Endothelial cell of umbilical vein (primary cell): ENCODE measurements at regions not wholly inside any gene's neighbourhood (a gene's known extent, or its start where the extent isn't known, plus 50 kb on each side); places are given as distances from the start of the nearest gene placed in this dataset.

ENCODE experiments used
- BruUV-seq: library from RNA; stranded (reverse); fragments of 400-500 nt; replicated peaks from 2 replicates; lab custom pipeline; 2021; lab: Mats Ljungman, UMichigan
- CTCF ChIA-PET: fragments of 300-600, 350-600 bp; sonication (Branson Sonifier 250); formaldehyde crosslinking; loops from one replicate; lab custom pipeline; 2021; ENCODE audit warnings: antibody characterized with exemption, inconsistent platforms; lab: Charles Lee
- POLR2A ChIA-PET: fragments of 300-600, 350-600 bp; sonication (Branson Sonifier 250); formaldehyde crosslinking; loops from one replicate; lab custom pipeline; 2021; ENCODE audit warnings: antibody characterized with exemption, inconsistent platforms; lab: Charles Lee
- DNase-seq: peaks from one replicate; pipeline ENCODE4 v3.0.0-alpha.2; 2011; ENCODE audit warnings: low read depth, low spot score
- FAIRE-seq: peaks from 2 replicates; lab custom pipeline; 2011; peaks lifted over from hg19 to GRCh38; lab: Jason Lieb, UNC
- H2AFZ ChIP-seq: 2 replicates; pipeline ENCODE4 v1.6.0; 2012; ENCODE audit warnings: low read depth, low read length, control low read depth, inconsistent platforms
- H3K27ac ChIP-seq: 2 replicates; pipeline ENCODE4 v1.5.1; 2011; ENCODE audit warnings: low read depth, mild to moderate bottlenecking, control low read depth, low read length, moderate library complexity; ENCODE audit not compliant: insufficient read depth
- H3K27me3 ChIP-seq, 2 experiments: 2 replicates each; pipeline versions ENCODE4 v1.6.0 to v1.6.1; 2011; ENCODE audit warnings: low read length in 2 of 2, mixed read lengths in 1 of 2; ENCODE audit not compliant: control insufficient read depth in 2 of 2, insufficient read depth in 2 of 2
- H3K36me3 ChIP-seq, 2 experiments: 2 replicates in 1 of 2; 3 replicates in 1 of 2; pipeline ENCODE4 v1.5.1; 2011; ENCODE audit warnings: low read length in 2 of 2, mild to moderate bottlenecking in 1 of 2, moderate library complexity in 1 of 2; ENCODE audit not compliant: control insufficient read depth in 2 of 2, insufficient read depth in 2 of 2; ENCODE audit errors: extremely low read depth in 1 of 2
- H3K4me1 ChIP-seq: 3 replicates; pipeline ENCODE4 v1.5.1; 2011; ENCODE audit warnings: mild to moderate bottlenecking, low read length; ENCODE audit not compliant: control insufficient read depth, insufficient read depth; ENCODE audit errors: extremely low read depth
- H3K4me2 ChIP-seq: 2 replicates; pipeline ENCODE4 v1.6.1; 2011; ENCODE audit warnings: low read length, control low read depth, mixed read lengths; ENCODE audit not compliant: insufficient read depth
- H3K4me3 ChIP-seq, 3 experiments: fragments of 200-600 bp in 1 of 3; sonication (generic), shearing (Covaris generic) in 1 of 3; replicated peaks in 1 of 3; 2 replicates each; pipeline ENCODE4 v1.5.1; 2011 to 2016; ENCODE audit warnings: control low read depth in 3 of 3, low read length in 3 of 3, mild to moderate bottlenecking in 2 of 3, inconsistent platforms in 1 of 3, low read depth in 1 of 3, moderate library complexity in 1 of 3; ENCODE audit not compliant: insufficient read depth in 1 of 3
- H3K79me2 ChIP-seq: 2 replicates; pipeline ENCODE4 v1.6.0; 2012; ENCODE audit warnings: low read length, inconsistent platforms; ENCODE audit not compliant: control insufficient read depth, insufficient read depth
- H3K9ac ChIP-seq: replicated peaks from 2 replicates; pipeline ENCODE3; 2011; ENCODE audit warnings: low read length, control low read depth; ENCODE audit not compliant: insufficient read depth; ENCODE audit errors: extremely low read depth
- H3K9me1 ChIP-seq: replicated peaks from 3 replicates; pipeline ENCODE4 v1.6.0; 2011; ENCODE audit warnings: mild to moderate bottlenecking, low read length; ENCODE audit not compliant: control insufficient read depth, insufficient read depth; ENCODE audit errors: extremely low read depth
- H3K9me3 ChIP-seq: replicated peaks from 2 replicates; pipeline ENCODE4 v1.5.1; 2012; ENCODE audit warnings: low read length, inconsistent platforms; ENCODE audit not compliant: control insufficient read depth, insufficient read depth
- H4K20me1 ChIP-seq: replicated peaks from 2 replicates; pipeline ENCODE3; 2011; ENCODE audit warnings: mild to moderate bottlenecking, low read length; ENCODE audit not compliant: control insufficient read depth, insufficient read depth; ENCODE audit errors: extremely low read depth
- CTCF ChIP-seq, 2 donors: IDR thresholded peaks; 1 replicate in 1 of 2; 2 replicates in 1 of 2; pipeline ENCODE4 v1.5.1; 2011; ENCODE audit warnings: low read length in 2 of 2, mild to moderate bottlenecking in 2 of 2, moderate library complexity in 2 of 2, control low read depth in 1 of 2, inconsistent platforms in 1 of 2, low read depth in 1 of 2; ENCODE audit not compliant: insufficient read depth in 1 of 2; ENCODE audit errors: extremely low read depth in 1 of 2
- EZH2 ChIP-seq: IDR thresholded peaks from 2 replicates; pipeline ENCODE4 v1.6.1; 2012; ENCODE audit warnings: borderline replicate concordance, low read depth, mild to moderate bottlenecking, moderate library complexity, low read length, inconsistent platforms; ENCODE audit not compliant: severe bottlenecking
- FOS ChIP-seq: IDR thresholded peaks from 2 replicates; pipeline ENCODE4 v1.6.1; 2011; ENCODE audit warnings: mild to moderate bottlenecking, low read length, moderate library complexity, borderline replicate concordance; ENCODE audit not compliant: insufficient read depth
- GATA2 ChIP-seq: IDR thresholded peaks from 2 replicates; pipeline ENCODE4 v1.7.0; 2011; ENCODE audit warnings: low read depth, mild to moderate bottlenecking, moderate library complexity, mixed read lengths, low read length; ENCODE audit not compliant: insufficient read length, insufficient read depth
- JUN ChIP-seq: IDR thresholded peaks from 2 replicates; pipeline ENCODE4 v1.6.1; 2011; ENCODE audit warnings: borderline replicate concordance, low read depth; ENCODE audit not compliant: insufficient read length, insufficient read depth
- MAX ChIP-seq: IDR thresholded peaks from 2 replicates; pipeline ENCODE4 v1.6.1; 2011; ENCODE audit not compliant: insufficient read depth, insufficient read length
- MYC ChIP-seq: IDR thresholded peaks from one replicate; pipeline ENCODE4 v1.6.1; 2011; ENCODE audit warnings: mild to moderate bottlenecking, low read depth, low read length
- POLR2A ChIP-seq: IDR thresholded peaks from 2 replicates; pipeline ENCODE4 v1.6.1; 2012; ENCODE audit warnings: low read depth, mild to moderate bottlenecking, control low read depth, low read length
- POLR2AphosphoS5 ChIP-seq: IDR thresholded peaks from 2 replicates; pipeline ENCODE4 v1.6.1; 2012; ENCODE audit warnings: low read depth, mild to moderate bottlenecking, control low read depth, low read length, moderate library complexity; ENCODE audit not compliant: insufficient read depth
- dilution Hi-C: fragments of 300-500 bp; cut with MboI; formaldehyde crosslinking; loops from one replicate; pipeline ENCODE4 v1.15.0; 2019; ENCODE audit warnings: low sequenced_read_pairs; ENCODE audit not compliant: extremely low pct_ligation_motif_present
- intact Hi-C: fragments of 100-400 bp; cut with micrococcal nuclease; formaldehyde crosslinking; loops from one replicate; pipeline ENCODE4 v1.10.0; 2022

GRCh38 chr6:141123497-141123896 is 1009.2 kb upstream of the GJE1 start:
- BruUV-seq = no TSS peak
- Histone ChIP-seq H4K20me1 (no peaks in the 10 kb centered on the region), H3K9me3 (no peaks in the 10 kb centered on the region), H3K4me2 (no peak overlapping the region), H3K9ac (no peak overlapping the region), H3K4me1 (no peaks in the 10 kb centered on the region), H3K36me3 (no peaks in the 10 kb centered on the region), H3K4me3 (no peak overlapping the region), H3K27me3 (no peaks in the 10 kb centered on the region), H3K27ac (no peak overlapping the region), H2AFZ (no peak overlapping the region), H3K9me1 (no peaks in the 10 kb centered on the region), H3K79me2 (no peaks in the 10 kb centered on the region)
- TF ChIP-seq MAX (no peak), GATA2 (no peak), JUN (no peak), FOS (no peak), MYC (no peak), POLR2A (no peak), EZH2 (no peak), POLR2AphosphoS5 (no peak), CTCF (IDR thresholded peaks at IDR 0.05; ENCODE audit: extremely low read depth in 1 of 2, insufficient read depth in 1 of 2, low read depth in 1 of 2, low read length in 2 of 2) (no peak)
- dilution Hi-C loops = no loop called here
- ChIA-PET POLR2A (no interaction called here), CTCF (no interaction called here)
- FAIRE-seq (no peak), DNase-seq (no peak)
- intact Hi-C loops = no loop called here
